HCT116 (cell line): ENCODE measurements at regions not wholly inside any gene's neighbourhood (a gene's known extent, or its start where the extent isn't known, plus 50 kb on each side); places are given as distances from the start of the nearest gene placed in this dataset.

Experiments
- ATAC-seq: fragments of 200-7000 bp; cut with Tn5 transposase; 2 replicates; pipeline ENCODE4 v1.9.1; 2020; ENCODE audit warnings: mild to moderate bottlenecking, moderate library complexity
- BruUV-seq: library from RNA; stranded (reverse); fragments of 400-500 nt; replicated peaks from 2 replicates; lab custom pipeline; 2021; lab: Mats Ljungman, UMichigan
- CTCF ChIA-PET: fragments of 300-600 bp; sonication (Branson Sonifier 250); formaldehyde crosslinking; loops from one replicate; lab custom pipeline; 2021; ENCODE audit warnings: antibody characterized with exemption; lab: Charles Lee
- POLR2A ChIA-PET: fragments of 300-600, 350-600 bp; sonication (Branson Sonifier 250); formaldehyde crosslinking; loops from one replicate; lab custom pipeline; 2021; ENCODE audit warnings: antibody characterized with exemption; lab: Charles Lee
- RAD21 ChIA-PET, 2 experiments: fragments of 300-600 bp; sonication (Branson Sonifier 250); formaldehyde crosslinking; loops; one replicate each; lab custom pipeline; 2023; ENCODE audit warnings: low total read pairs in 2 of 2; ENCODE audit not compliant: uncharacterized antibody in 2 of 2, unreplicated experiment in 2 of 2, low non-redundant PET in 1 of 2; lab: Charles Lee
- DNase-seq: peaks from one replicate; pipeline ENCODE4 v3.0.0-alpha.2; 2010; ENCODE audit warnings: low read depth, low spot score
- H2AFZ ChIP-seq: fragments of 200-600 bp; shearing (Covaris generic), sonication (generic); 2 replicates; pipeline ENCODE4 v1.6.1; 2017; ENCODE audit warnings: low read depth, mixed run types, mixed read lengths, antibody characterized with exemption, low read length; ENCODE audit not compliant: poor library complexity, severe bottlenecking
- H3K27ac ChIP-seq: 2 replicates; pipeline ENCODE4 v1.5.1; 2012; ENCODE audit warnings: low read depth, low read length
- H3K27me3 ChIP-seq: fragments of 200-600 bp; sonication (generic); 2 replicates; pipeline ENCODE4 v1.6.1; 2016; ENCODE audit warnings: mixed run types, low read length, mixed read lengths; ENCODE audit not compliant: insufficient read depth
- H3K36me3 ChIP-seq, 2 experiments: fragments of 200-500 bp in 1 of 2; fragments of 200-600 bp in 1 of 2; sonication (Bioruptor generic) in 1 of 2; sonication (generic) in 1 of 2; 2 replicates each; pipeline versions ENCODE4 v1.5.1 to v1.6.1; 2014 to 2016; ENCODE audit warnings: low read length in 2 of 2, inconsistent platforms in 1 of 2, mixed read lengths in 1 of 2, mixed run types in 1 of 2; ENCODE audit not compliant: insufficient read depth in 2 of 2, control insufficient read depth in 1 of 2
- H3K4me1 ChIP-seq, 2 experiments: fragments of 200-600 bp in 1 of 2; sonication (generic) in 1 of 2; 2 replicates each; pipeline versions ENCODE4 v1.5.1 to v1.6.1; 2012 to 2017; ENCODE audit warnings: low read length in 2 of 2, inconsistent platforms in 1 of 2, mild to moderate bottlenecking in 1 of 2, mixed read lengths in 1 of 2, mixed run types in 1 of 2, moderate library complexity in 1 of 2; ENCODE audit not compliant: insufficient read depth in 2 of 2, control insufficient read depth in 1 of 2
- H3K4me2 ChIP-seq: fragments of 200-600 bp; sonication (generic); 2 replicates; pipeline ENCODE4 v1.6.1; 2017; ENCODE audit warnings: mixed run types, low read length, mixed read lengths
- H3K4me3 ChIP-seq, 2 experiments: fragments of 200-600 bp in 1 of 2; sonication (generic) in 1 of 2; replicated peaks in 1 of 2; 2 replicates each; pipeline ENCODE4 v1.5.1; 2011 to 2016; ENCODE audit warnings: low read length in 2 of 2, control low read depth in 1 of 2, low read depth in 1 of 2, mild to moderate bottlenecking in 1 of 2, mixed read lengths in 1 of 2, mixed run types in 1 of 2
- H3K79me2 ChIP-seq: fragments of 200-600 bp; sonication (generic); 2 replicates; pipeline ENCODE4 v1.6.1; 2017; ENCODE audit warnings: mild to moderate bottlenecking, mixed run types, low read length, moderate library complexity, mixed read lengths; ENCODE audit not compliant: insufficient read depth
- H3K9ac ChIP-seq: fragments of 200-600 bp; sonication (generic); 2 replicates; pipeline ENCODE4 v1.6.1; 2016; ENCODE audit warnings: low read length, mixed read lengths
- H3K9me2 ChIP-seq: fragments of 200-600 bp; sonication (generic), shearing (Covaris generic); 2 replicates; pipeline ENCODE4 v1.6.1; 2017; ENCODE audit warnings: mixed run types, mild to moderate bottlenecking, moderate library complexity; ENCODE audit not compliant: insufficient read depth
- H3K9me3 ChIP-seq, 2 experiments: fragments of 200-500 bp in 1 of 2; fragments of 200-600 bp in 1 of 2; sonication (Bioruptor generic) in 1 of 2; sonication (generic) in 1 of 2; 2 replicates each; pipeline ENCODE4 v1.6.1; 2014 to 2017; ENCODE audit warnings: low read length in 2 of 2, mixed read lengths in 2 of 2, inconsistent platforms in 1 of 2, low read depth in 1 of 2, mild to moderate bottlenecking in 1 of 2, mixed run types in 1 of 2, moderate library complexity in 1 of 2; ENCODE audit not compliant: control insufficient read depth in 1 of 2, insufficient read depth in 1 of 2
- H4K20me1 ChIP-seq: fragments of 200-600 bp; sonication (generic), shearing (Covaris generic); 2 replicates; pipeline ENCODE4 v1.6.1; 2017; ENCODE audit warnings: mixed run types, mild to moderate bottlenecking, moderate library complexity; ENCODE audit not compliant: insufficient read depth
- CBX3 ChIP-seq: IDR thresholded peaks from 2 replicates; pipeline ENCODE4 v1.6.1; 2012; ENCODE audit warnings: low read depth
- CEBPB ChIP-seq: IDR thresholded peaks from 2 replicates; pipeline ENCODE4 v1.6.1; 2012; ENCODE audit warnings: low read depth
- EGR1 ChIP-seq: IDR thresholded peaks from 2 replicates; pipeline ENCODE4 v1.6.1; 2012; ENCODE audit warnings: low read depth
- ELF1 ChIP-seq: IDR thresholded peaks from 2 replicates; pipeline ENCODE4 v1.6.1; 2012; ENCODE audit warnings: low read depth, borderline replicate concordance
- EZH2 ChIP-seq: fragments of 200-600 bp; sonication (generic); IDR thresholded peaks from 2 replicates; pipeline ENCODE4 v1.6.1; 2017; ENCODE audit warnings: antibody characterized with exemption, mixed run types
- EZH2phosphoT487 ChIP-seq: fragments of 200-600 bp; IDR thresholded peaks from 2 replicates; pipeline ENCODE4 v1.6.1; 2018; ENCODE audit warnings: antibody characterized with exemption, borderline replicate concordance
- FOSL1 ChIP-seq: IDR thresholded peaks from 2 replicates; pipeline ENCODE4 v1.6.1; 2012; ENCODE audit warnings: low read depth
- JUND ChIP-seq: IDR thresholded peaks from 2 replicates; pipeline ENCODE4 v1.6.1; 2012
- POLR2A ChIP-seq: IDR thresholded peaks from 2 replicates; pipeline ENCODE4 v1.7.0; 2011; ENCODE audit warnings: borderline replicate concordance; ENCODE audit not compliant: insufficient read depth, insufficient read length; ENCODE audit errors: extremely low read depth
- POLR2AphosphoS5 ChIP-seq: IDR thresholded peaks from 2 replicates; pipeline ENCODE4 v1.6.1; 2011; ENCODE audit warnings: mild to moderate bottlenecking, low read depth, low read length, moderate library complexity
- RAD21 ChIP-seq: IDR thresholded peaks from 2 replicates; pipeline ENCODE4 v1.6.1; 2012; ENCODE audit warnings: low read depth, mild to moderate bottlenecking
- SIN3A ChIP-seq: IDR thresholded peaks from 2 replicates; pipeline ENCODE4 v1.6.1; 2012; ENCODE audit warnings: low read depth
- SP1 ChIP-seq: IDR thresholded peaks from 2 replicates; pipeline ENCODE4 v1.6.1; 2012; ENCODE audit warnings: low read depth
- SRF ChIP-seq: IDR thresholded peaks from 2 replicates; pipeline ENCODE4 v1.6.1; 2012; ENCODE audit warnings: low read depth
- TCF7L2 ChIP-seq: IDR thresholded peaks from 2 replicates; pipeline ENCODE4 v1.7.0; 2011; ENCODE audit warnings: borderline replicate concordance, inconsistent platforms; ENCODE audit not compliant: insufficient read depth, insufficient read length; ENCODE audit errors: extremely low read depth
- ZFX ChIP-seq: fragments of 450-650 bp; IDR thresholded peaks from 2 replicates; pipeline ENCODE4 v1.6.1; 2017
- ZNF274 ChIP-seq: fragments of 200-500 bp; sonication (Bioruptor generic); IDR thresholded peaks from 2 replicates; pipeline ENCODE4 v1.6.1; 2014; ENCODE audit warnings: mild to moderate bottlenecking, low read depth, low read length, inconsistent platforms
- intact Hi-C: fragments of 100-400 bp; cut with micrococcal nuclease; formaldehyde crosslinking; loops from 2 replicates; pipeline ENCODE4 v1.10.0; 2022
- TF ChIP-seq, protein P1 (sequence below): IDR thresholded peaks from 2 replicates; pipeline ENCODE4 v1.6.1; 2012; ENCODE audit warnings: low read depth
- TF ChIP-seq, protein P2 (sequence below): IDR thresholded peaks from 2 replicates; pipeline ENCODE4 v1.6.1; 2011; ENCODE audit warnings: mild to moderate bottlenecking, low read length, moderate library complexity; ENCODE audit not compliant: insufficient replicate concordance; ENCODE audit errors: extremely low read depth
- TF ChIP-seq, protein P3 (sequence below): IDR thresholded peaks from 2 replicates; pipeline ENCODE4 v1.6.1; 2012

DNA sequence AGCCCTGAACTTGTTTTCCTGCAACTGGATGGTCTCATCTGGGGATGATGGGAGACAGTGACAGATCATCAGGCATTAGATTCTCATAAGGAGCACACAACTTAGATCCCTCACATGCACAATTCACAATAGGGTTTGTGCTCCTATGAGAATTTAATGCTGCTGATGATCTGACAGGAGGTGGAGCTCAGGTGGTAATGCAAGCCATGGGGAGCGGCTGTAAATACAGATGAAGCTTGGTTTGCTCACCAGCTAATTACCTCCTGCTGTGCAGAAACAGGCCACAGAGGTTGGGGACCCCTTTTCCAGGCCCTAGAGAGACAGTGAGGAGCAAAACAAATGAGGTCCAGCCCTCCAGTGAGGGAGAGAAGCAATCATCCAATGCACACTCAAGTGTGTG lies 168.6 kb downstream of the RGS9 start:
- no peak for DNase-seq
- no peaks in the 10 kb centered on the region for H4K20me1 ChIP-seq
- H3K27me3 ChIP-seq: peaks cover 5% of the 10 kb centered on the region; the same call in 1 of the 2 replicates
- H3K4me3 ChIP-seq: no peak overlapping the region
- no peak for ATAC-seq
- POLR2A ChIA-PET: no interaction called here
- CTCF ChIA-PET: interaction anchor here (1.1 kb wide), 1 partner anchor 11 kb away, joined by 3 read pairs; no protein-coding TSS in a partner anchor
- H3K79me2 ChIP-seq: no peaks in the 10 kb centered on the region
- BruUV-seq: no TSS peak
- H3K9me3 ChIP-seq: no peaks in the 10 kb centered on the region
- no peaks in the 10 kb centered on the region for H3K9me2 ChIP-seq
- H2AFZ ChIP-seq: no peak overlapping the region
- no peaks in the 10 kb centered on the region for H3K4me1 ChIP-seq
- RAD21 ChIA-PET: no interaction called here
- H3K27ac ChIP-seq: no peak overlapping the region
- no peak overlapping the region for H3K4me2 ChIP-seq
- no peaks in the 10 kb centered on the region for H3K36me3 ChIP-seq
- no peak overlapping the region for H3K9ac ChIP-seq
- intact Hi-C loops: no loop called here
- TF ChIP-seq ZFX (no peak), EZH2phosphoT487 (no peak), CEBPB (no peak), TCF7L2 (no peak), EGR1 (no peak), POLR2AphosphoS5 (no peak), ELF1 (no peak), EZH2 (no peak), RAD21 (no peak), CBX3 (no peak), SP1 (no peak), FOSL1 (no peak), ZNF274 (no peak), SIN3A (no peak), SRF (no peak), POLR2A (no peak), JUND (no peak)
- TF ChIP-seq, protein P1, sequence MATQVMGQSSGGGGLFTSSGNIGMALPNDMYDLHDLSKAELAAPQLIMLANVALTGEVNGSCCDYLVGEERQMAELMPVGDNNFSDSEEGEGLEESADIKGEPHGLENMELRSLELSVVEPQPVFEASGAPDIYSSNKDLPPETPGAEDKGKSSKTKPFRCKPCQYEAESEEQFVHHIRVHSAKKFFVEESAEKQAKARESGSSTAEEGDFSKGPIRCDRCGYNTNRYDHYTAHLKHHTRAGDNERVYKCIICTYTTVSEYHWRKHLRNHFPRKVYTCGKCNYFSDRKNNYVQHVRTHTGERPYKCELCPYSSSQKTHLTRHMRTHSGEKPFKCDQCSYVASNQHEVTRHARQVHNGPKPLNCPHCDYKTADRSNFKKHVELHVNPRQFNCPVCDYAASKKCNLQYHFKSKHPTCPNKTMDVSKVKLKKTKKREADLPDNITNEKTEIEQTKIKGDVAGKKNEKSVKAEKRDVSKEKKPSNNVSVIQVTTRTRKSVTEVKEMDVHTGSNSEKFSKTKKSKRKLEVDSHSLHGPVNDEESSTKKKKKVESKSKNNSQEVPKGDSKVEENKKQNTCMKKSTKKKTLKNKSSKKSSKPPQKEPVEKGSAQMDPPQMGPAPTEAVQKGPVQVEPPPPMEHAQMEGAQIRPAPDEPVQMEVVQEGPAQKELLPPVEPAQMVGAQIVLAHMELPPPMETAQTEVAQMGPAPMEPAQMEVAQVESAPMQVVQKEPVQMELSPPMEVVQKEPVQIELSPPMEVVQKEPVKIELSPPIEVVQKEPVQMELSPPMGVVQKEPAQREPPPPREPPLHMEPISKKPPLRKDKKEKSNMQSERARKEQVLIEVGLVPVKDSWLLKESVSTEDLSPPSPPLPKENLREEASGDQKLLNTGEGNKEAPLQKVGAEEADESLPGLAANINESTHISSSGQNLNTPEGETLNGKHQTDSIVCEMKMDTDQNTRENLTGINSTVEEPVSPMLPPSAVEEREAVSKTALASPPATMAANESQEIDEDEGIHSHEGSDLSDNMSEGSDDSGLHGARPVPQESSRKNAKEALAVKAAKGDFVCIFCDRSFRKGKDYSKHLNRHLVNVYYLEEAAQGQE: no peak
- TF ChIP-seq, protein P2, sequence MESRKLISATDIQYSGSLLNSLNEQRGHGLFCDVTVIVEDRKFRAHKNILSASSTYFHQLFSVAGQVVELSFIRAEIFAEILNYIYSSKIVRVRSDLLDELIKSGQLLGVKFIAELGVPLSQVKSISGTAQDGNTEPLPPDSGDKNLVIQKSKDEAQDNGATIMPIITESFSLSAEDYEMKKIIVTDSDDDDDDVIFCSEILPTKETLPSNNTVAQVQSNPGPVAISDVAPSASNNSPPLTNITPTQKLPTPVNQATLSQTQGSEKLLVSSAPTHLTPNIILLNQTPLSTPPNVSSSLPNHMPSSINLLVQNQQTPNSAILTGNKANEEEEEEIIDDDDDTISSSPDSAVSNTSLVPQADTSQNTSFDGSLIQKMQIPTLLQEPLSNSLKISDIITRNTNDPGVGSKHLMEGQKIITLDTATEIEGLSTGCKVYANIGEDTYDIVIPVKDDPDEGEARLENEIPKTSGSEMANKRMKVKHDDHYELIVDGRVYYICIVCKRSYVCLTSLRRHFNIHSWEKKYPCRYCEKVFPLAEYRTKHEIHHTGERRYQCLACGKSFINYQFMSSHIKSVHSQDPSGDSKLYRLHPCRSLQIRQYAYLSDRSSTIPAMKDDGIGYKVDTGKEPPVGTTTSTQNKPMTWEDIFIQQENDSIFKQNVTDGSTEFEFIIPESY: no peak
- TF ChIP-seq, protein P3, sequence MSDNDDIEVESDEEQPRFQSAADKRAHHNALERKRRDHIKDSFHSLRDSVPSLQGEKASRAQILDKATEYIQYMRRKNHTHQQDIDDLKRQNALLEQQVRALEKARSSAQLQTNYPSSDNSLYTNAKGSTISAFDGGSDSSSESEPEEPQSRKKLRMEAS: no peak
